Nephron (organoid): ENCODE measurements at regions not wholly inside any gene's neighbourhood (a gene's known extent, or its start where the extent isn't known, plus 50 kb on each side); places are given as distances from the start of the nearest gene placed in this dataset.

Source experiments
- H3K27ac Mint-ChIP-seq, 3 experiments: 2 replicates each; pipeline ENCODE4 v1.8.0; 2020; ENCODE audit warnings: mixed read lengths in 3 of 3, mild to moderate bottlenecking in 2 of 3, moderate library complexity in 1 of 3
- H3K27me3 Mint-ChIP-seq: 2 replicates; pipeline ENCODE4 v1.8.0; 2021; ENCODE audit warnings: low read depth, mild to moderate bottlenecking, moderate library complexity, mixed read lengths
- H3K36me3 Mint-ChIP-seq: 2 replicates; pipeline ENCODE4 v1.8.0; 2020; ENCODE audit warnings: low read depth, mixed read lengths
- H3K4me1 Mint-ChIP-seq: 2 replicates; pipeline ENCODE4 v1.8.0; 2020; ENCODE audit warnings: mixed read lengths
- H3K4me3 Mint-ChIP-seq, 3 experiments: 2 replicates each; pipeline ENCODE4 v1.8.0; 2020; ENCODE audit warnings: mild to moderate bottlenecking in 3 of 3, mixed read lengths in 3 of 3, moderate library complexity in 2 of 3
- H3K9me3 Mint-ChIP-seq: 2 replicates; pipeline ENCODE4 v1.8.0; 2020; ENCODE audit warnings: mixed read lengths
- TF ChIP-seq, protein P1 (sequence below), 3 experiments: fragments of 200-600 bp; sonication (generic); IDR thresholded peaks; one replicate each; pipeline ENCODE4 v1.5.0; 2021; ENCODE audit warnings: antibody characterized with exemption in 3 of 3; ENCODE audit not compliant: unreplicated experiment in 3 of 3

DNA sequence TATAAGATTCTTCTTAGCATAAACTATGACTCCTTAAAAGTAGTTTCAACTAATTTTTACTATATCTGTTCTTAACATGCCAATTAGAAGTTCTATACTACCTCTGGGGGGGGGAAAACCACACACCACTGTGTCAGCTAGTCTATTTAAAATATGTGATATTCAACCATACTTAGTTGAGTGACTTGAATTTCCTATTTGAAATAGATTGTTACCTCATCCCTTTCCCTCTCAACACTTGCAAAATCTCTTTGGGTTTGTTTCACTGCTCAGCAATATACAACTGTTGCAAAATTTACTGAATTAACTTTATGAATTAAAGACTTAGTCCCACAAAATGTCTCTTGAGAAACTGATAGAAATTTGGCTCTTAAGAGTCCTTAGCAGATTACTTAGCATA, 151.1 kb upstream of the POU5F2 start:
- TF ChIP-seq, protein P1, sequence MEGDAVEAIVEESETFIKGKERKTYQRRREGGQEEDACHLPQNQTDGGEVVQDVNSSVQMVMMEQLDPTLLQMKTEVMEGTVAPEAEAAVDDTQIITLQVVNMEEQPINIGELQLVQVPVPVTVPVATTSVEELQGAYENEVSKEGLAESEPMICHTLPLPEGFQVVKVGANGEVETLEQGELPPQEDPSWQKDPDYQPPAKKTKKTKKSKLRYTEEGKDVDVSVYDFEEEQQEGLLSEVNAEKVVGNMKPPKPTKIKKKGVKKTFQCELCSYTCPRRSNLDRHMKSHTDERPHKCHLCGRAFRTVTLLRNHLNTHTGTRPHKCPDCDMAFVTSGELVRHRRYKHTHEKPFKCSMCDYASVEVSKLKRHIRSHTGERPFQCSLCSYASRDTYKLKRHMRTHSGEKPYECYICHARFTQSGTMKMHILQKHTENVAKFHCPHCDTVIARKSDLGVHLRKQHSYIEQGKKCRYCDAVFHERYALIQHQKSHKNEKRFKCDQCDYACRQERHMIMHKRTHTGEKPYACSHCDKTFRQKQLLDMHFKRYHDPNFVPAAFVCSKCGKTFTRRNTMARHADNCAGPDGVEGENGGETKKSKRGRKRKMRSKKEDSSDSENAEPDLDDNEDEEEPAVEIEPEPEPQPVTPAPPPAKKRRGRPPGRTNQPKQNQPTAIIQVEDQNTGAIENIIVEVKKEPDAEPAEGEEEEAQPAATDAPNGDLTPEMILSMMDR (IDR thresholded peaks at IDR 0.05; ENCODE audit: unreplicated experiment in 3 of 3) = no peak
- no peaks in the 10 kb centered on the region for H3K9me3 Mint-ChIP-seq
- H3K27me3 Mint-ChIP-seq = no peaks in the 10 kb centered on the region
- H3K36me3 Mint-ChIP-seq = no peaks in the 10 kb centered on the region
- no peak overlapping the region for H3K27ac Mint-ChIP-seq
- no peak overlapping the region for H3K4me3 Mint-ChIP-seq
- H3K4me1 Mint-ChIP-seq = peaks cover 35% of the 10 kb centered on the region

DNA sequence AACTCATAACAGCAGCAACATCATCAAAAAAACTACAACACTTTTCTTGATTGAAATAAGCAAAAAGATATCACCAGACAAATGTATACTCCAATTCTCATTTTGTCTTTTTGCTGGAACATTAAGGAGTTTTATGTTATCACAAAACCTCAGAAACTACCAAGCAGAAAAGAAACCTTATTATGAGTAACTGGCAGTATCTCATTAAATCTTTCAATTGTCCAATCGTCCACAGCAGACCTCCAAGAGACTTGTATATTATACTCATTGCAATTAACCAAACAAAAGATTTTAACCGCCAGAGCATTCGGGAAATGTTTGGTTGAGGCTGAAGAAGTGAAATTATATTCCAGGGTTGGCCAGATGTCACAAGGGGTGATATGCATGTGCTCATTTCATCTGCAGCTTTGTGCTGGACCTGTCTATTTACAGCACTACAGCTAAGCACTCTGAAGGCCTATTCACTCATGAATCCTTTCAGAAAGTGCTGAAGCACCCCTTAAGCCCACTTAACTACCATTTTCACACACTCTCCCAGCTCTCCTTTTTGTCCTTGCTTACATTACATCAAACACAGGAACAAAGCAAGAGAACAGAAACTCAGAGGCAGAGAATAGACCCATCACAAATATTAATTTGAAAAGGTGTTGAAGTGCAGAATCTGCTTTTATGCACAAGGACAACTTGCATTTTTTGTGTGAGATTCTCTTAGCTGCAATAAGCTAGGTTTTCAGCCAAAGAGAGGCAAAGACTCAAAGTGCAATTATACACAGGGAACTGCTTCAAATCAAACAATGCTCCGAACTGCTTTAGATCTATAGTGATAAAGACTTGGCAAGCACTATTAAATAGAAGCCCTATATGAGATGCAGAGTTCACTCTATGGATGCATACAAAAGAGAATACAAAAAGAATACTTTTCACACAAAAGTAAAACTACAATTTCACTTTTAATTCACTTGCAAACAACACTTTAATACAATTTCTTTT, 150.4 kb upstream of the POU5F2 start:
- TF ChIP-seq, protein P1 (IDR thresholded peaks at IDR 0.05; ENCODE audit: unreplicated experiment in 3 of 3) = no peak
- Mint-ChIP-seq H3K4me1 (peaks cover 42% of the 10 kb centered on the region), H3K36me3 (no peaks in the 10 kb centered on the region), H3K27ac (peak overlapping the region; percentile 37 to 72 (median 39)), H3K4me3 (no peak overlapping the region), H3K9me3 (no peaks in the 10 kb centered on the region), H3K27me3 (no peaks in the 10 kb centered on the region)

DNA sequence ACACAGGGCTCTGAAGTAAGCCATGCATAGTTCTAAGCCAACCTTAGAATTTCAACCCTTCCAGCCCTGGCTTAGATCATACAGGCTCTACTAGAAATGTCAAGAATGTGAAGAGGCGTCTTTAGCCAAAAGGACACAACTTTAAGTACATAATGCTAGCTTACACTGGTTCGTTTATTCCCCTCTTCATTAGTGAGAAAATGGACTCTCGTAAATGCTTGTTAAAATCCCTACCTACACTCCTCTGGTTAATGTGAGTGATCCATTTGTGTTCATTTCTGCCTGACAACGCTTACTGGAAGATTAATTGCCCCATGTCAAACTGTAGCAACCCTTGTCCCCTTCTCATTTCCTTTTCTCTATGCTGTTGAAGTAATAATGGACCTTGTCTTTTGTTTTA, 149.3 kb upstream of the POU5F2 start:
- Mint-ChIP-seq H3K27me3 (no peaks in the 10 kb centered on the region), H3K27ac (peak overlapping the region; percentile 39 to 72 (median 48)), H3K4me1 (peaks cover 47% of the 10 kb centered on the region), H3K36me3 (no peaks in the 10 kb centered on the region), H3K4me3 (no peak overlapping the region), H3K9me3 (no peaks in the 10 kb centered on the region)
- TF ChIP-seq, protein P1 (IDR thresholded peaks at IDR 0.05; ENCODE audit: unreplicated experiment in 3 of 3) = no peak

DNA sequence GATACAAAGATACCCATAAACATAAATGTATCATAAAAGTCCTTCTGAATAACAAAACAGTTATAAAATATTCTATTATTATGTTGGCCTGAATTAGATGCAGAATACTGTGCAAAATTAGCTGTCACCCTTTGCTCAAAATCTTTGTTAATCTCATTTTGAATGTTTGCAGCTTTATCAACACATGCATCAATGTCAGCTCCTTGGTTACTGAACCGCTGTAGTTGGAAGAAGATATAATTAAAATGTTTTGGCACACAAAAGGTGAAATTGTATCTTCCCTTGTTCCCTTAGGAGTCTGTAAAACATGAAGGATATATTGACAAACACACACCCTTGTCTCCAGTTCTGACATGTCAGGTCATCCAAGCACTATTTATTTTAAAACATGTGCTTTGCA, 146.3 kb upstream of the POU5F2 start:
- Mint-ChIP-seq H3K27ac (peak overlapping the region in 1 of 3 experiments; percentile 86), H3K36me3 (no peaks in the 10 kb centered on the region), H3K4me3 (no peak overlapping the region), H3K4me1 (peaks cover 48% of the 10 kb centered on the region), H3K9me3 (no peaks in the 10 kb centered on the region), H3K27me3 (no peaks in the 10 kb centered on the region)
- TF ChIP-seq, protein P1 (IDR thresholded peaks at IDR 0.05; ENCODE audit: unreplicated experiment in 3 of 3) = no peak

DNA sequence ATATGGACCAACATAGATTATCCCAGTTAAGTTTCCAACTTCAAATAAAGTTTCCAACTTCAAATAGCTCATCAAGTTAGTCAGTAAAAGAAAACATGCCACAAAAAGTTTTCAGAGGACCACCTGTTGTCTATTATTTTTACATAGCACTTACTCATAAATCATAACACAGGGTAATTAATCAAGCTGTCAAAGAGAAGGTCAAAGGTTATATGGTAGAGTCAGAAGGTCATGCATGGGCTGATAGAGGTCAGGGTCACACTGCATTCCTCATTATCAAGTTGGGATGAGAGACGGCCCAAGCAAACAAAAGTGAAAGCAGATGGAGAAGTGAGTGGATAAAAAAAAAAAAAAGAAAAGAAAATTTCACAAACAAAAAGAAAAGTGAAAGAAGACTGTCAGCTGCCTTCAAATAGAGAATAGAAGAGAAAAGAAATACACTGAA, 145.5 kb upstream of the POU5F2 start:
- Mint-ChIP-seq H3K27me3 (no peaks in the 10 kb centered on the region), H3K27ac (peak overlapping the region in 2 of 3 experiments; percentile 43 to 86), H3K9me3 (no peaks in the 10 kb centered on the region), H3K4me3 (peak overlapping the region in 1 of 3 experiments; percentile 13), H3K36me3 (no peaks in the 10 kb centered on the region), H3K4me1 (peaks cover 42% of the 10 kb centered on the region)
- TF ChIP-seq, protein P1 (IDR thresholded peaks at IDR 0.05; ENCODE audit: unreplicated experiment in 3 of 3) = no peak
